Psoas muscle (tissue), 7 donors: ENCODE measurements at regions not wholly inside any gene's neighbourhood (a gene's known extent, or its start where the extent isn't known, plus 50 kb on each side); places are given as distances from the start of the nearest gene placed in this dataset.

Experiments used
- ATAC-seq, 4 donors: fragments of 200-7000 bp; cut with Tn5 transposase; one replicate each; pipeline ENCODE4 v1.9.1; 2020; ENCODE audit warnings: moderate library complexity in 3 of 4, mild to moderate bottlenecking in 2 of 4
- DNase-seq, 2 donors: peaks; one replicate each; pipeline ENCODE4 v3.0.0-alpha.2; 2020
- H3K27ac ChIP-seq: fragments of 200-600 bp; one replicate; pipeline ENCODE4 v1.8.0; 2022
- H3K27me3 ChIP-seq, 3 donors: fragments of 200-600 bp in 1 of 3; one replicate each; pipeline versions ENCODE4 v1.6.1 to v1.8.0; 2013 to 2022; ENCODE audit warnings: low read length in 2 of 3, mild to moderate bottlenecking in 2 of 3, moderate library complexity in 1 of 3; ENCODE audit not compliant: insufficient read depth in 3 of 3
- H3K36me3 ChIP-seq, 2 donors: fragments of 200-600 bp in 1 of 2; one replicate each; pipeline versions ENCODE4 v1.6.1 to v1.8.0; 2013 to 2022; ENCODE audit warnings: low read depth in 1 of 2, mild to moderate bottlenecking in 1 of 2, moderate library complexity in 1 of 2; ENCODE audit not compliant: insufficient read depth in 1 of 2
- H3K4me1 ChIP-seq: fragments of 200-600 bp; one replicate; pipeline ENCODE4 v1.8.0; 2022
- H3K4me3 ChIP-seq: fragments of 200-600 bp; one replicate; pipeline ENCODE4 v1.8.0; 2022; ENCODE audit warnings: mild to moderate bottlenecking
- H3K9me3 ChIP-seq: fragments of 200-600 bp; one replicate; pipeline ENCODE4 v1.8.0; 2022
- CTCF ChIP-seq: fragments of 200-600 bp; IDR thresholded peaks from one replicate; pipeline ENCODE4 v1.8.0; 2022; ENCODE audit warnings: antibody characterized with exemption
- WGBS, 3 donors: extraction: QIAGEN DNeasy Blood & Tissue Kit; methylation state at CpG; one replicate each; pipeline versions ENCODE4 v1.1.6 to v1.1.7; 2013; 5-methylcytosine and 5-hydroxymethylcytosine counted together
- intact Hi-C, 2 donors: fragments of 100-400 bp; cut with DNase I; formaldehyde crosslinking; loops; one replicate each; pipeline versions ENCODE4 v1.11.0 to v1.14.2; 2022
- donor health status: healthy with polysubstance abuse.
- donor health status: DM: no; HTN: no; CAD: no; lungs with moderate emphysema.
- donor health status: Bipolar disorder and iron deficiency.
- donor health status: healthy.
- donor health status: DM: yes; HTN: yes; CAD: no.
- donor health status: DM: no; HTN: no; CAD: no.
- donor health status: DM: yes; HTN: yes; CAD: no.

- H3K27ac ChIP-seq = no peak overlapping the region
- TF ChIP-seq CTCF = no peak
- intact Hi-C loops = no loop called here
- ATAC-seq (no peak), DNase-seq (no peak)
- no peaks in the 10 kb centered on the region for H3K4me1 ChIP-seq
- WGBS, 3 donors = 34 to 61% (median 48%) methylated on average over 2 of the region's 2 CpGs
- no peak overlapping the region for H3K4me3 ChIP-seq
- H3K9me3 ChIP-seq = no peaks in the 10 kb centered on the region
- H3K36me3 ChIP-seq = no peaks in the 10 kb centered on the region
- H3K27me3 ChIP-seq = no peaks in the 10 kb centered on the region
Measured at GRCh38 chr2:220512419-220512818, 885.0 kb downstream of the SLC4A3 start.

GRCh38 chr2:220513573-220514288, 886.3 kb downstream of the SLC4A3 start:
- intact Hi-C loops = no loop called here
- DNase-seq = no peak
- Histone ChIP-seq H3K4me3 (no peak overlapping the region), H3K4me1 (no peaks in the 10 kb centered on the region), H3K27ac (no peak overlapping the region), H3K36me3 (no peaks in the 10 kb centered on the region), H3K9me3 (no peaks in the 10 kb centered on the region), H3K27me3 (no peaks in the 10 kb centered on the region)
- no peak for TF ChIP-seq CTCF
- no peak for ATAC-seq
- 39 to 49% (median 43%) methylated on average over 2 of the region's 2 CpGs for WGBS, 3 donors

- Histone ChIP-seq H3K4me3 (no peak overlapping the region), H3K27ac (no peak overlapping the region), H3K4me1 (no peaks in the 10 kb centered on the region), H3K9me3 (no peaks in the 10 kb centered on the region), H3K36me3 (no peaks in the 10 kb centered on the region), H3K27me3 (no peaks in the 10 kb centered on the region)
- intact Hi-C loops = no loop called here
- WGBS, 3 donors = 41 to 62% (median 46%) methylated on average over 5 of the region's 5 CpGs
- no peak for ATAC-seq
- TF ChIP-seq CTCF = no peak
- DNase-seq = no peak
Measured at GRCh38 chr2:220521551-220521950, 894.1 kb downstream of the SLC4A3 start.

GRCh38 chr2:220528180-220528675, 900.8 kb downstream of the SLC4A3 start:
- DNase-seq (no peak), ATAC-seq (no peak)
- Histone ChIP-seq H3K36me3 (no peaks in the 10 kb centered on the region), H3K27ac (no peak overlapping the region), H3K9me3 (peaks cover 4% of the 10 kb centered on the region), H3K27me3 (no peaks in the 10 kb centered on the region), H3K4me1 (no peaks in the 10 kb centered on the region), H3K4me3 (no peak overlapping the region)
- intact Hi-C loops = no loop called here
- no peak for TF ChIP-seq CTCF
- WGBS, 3 donors = 41 to 53% (median 47%) methylated on average over 3 of the region's 3 CpGs

- Histone ChIP-seq H3K36me3 (no peaks in the 10 kb centered on the region), H3K4me3 (no peak overlapping the region), H3K27ac (no peak overlapping the region), H3K9me3 (peaks cover 4% of the 10 kb centered on the region), H3K4me1 (no peaks in the 10 kb centered on the region), H3K27me3 (peaks cover 0 to 2% (median 0%) of the 10 kb centered on the region in 3 donors)
- no peak for DNase-seq
- no peak for TF ChIP-seq CTCF
- ATAC-seq = no peak
- 88 to 96% (median 89%) methylated on average over 1 of the region's 1 CpG for whole genome bisulfite sequencing, 3 donors
- intact Hi-C loops = no loop called here
Measured at GRCh38 chr2:220531216-220531615, 903.8 kb downstream of the SLC4A3 start.
